HepG2 (cell line): ENCODE measurements at regions not wholly inside any gene's neighbourhood (a gene's known extent, or its start where the extent isn't known, plus 50 kb on each side); places are given as distances from the start of the nearest gene placed in this dataset.

Experiments
- ATAC-seq: fragments of 200-7000 bp; cut with Tn5 transposase; 3 replicates; pipeline ENCODE4 v1.9.1; 2020; ENCODE audit warnings: mild to moderate bottlenecking, moderate library complexity
- BruUV-seq: library from RNA; stranded (reverse); fragments of 400-500 nt; replicated peaks from 2 replicates; lab custom pipeline; 2021; lab: Mats Ljungman, UMichigan
- CTCF ChIA-PET: fragments of 300-600 bp; formaldehyde crosslinking; extraction: SDS; loops from one replicate; lab custom pipeline; 2021; ENCODE audit warnings: low total read pairs, inconsistent platforms, low intra/inter-chr PET ratio; lab: Yijun Ruan, JAX
- POLR2A ChIA-PET: fragments of 350-600 bp; sonication (Branson Sonifier 250); formaldehyde crosslinking; loops from one replicate; lab custom pipeline; 2020; ENCODE audit warnings: antibody characterized with exemption, inconsistent platforms; lab: Yijun Ruan, JAX
- DNase-seq: peaks from one replicate; pipeline ENCODE4 v3.0.0-alpha.2; 2015; ENCODE audit warnings: low spot score
- FAIRE-seq: peaks from 3 replicates; lab custom pipeline; 2011; peaks lifted over from hg19 to GRCh38; lab: Jason Lieb, UNC
- H2AFZ ChIP-seq: one replicate; pipeline ENCODE4 v1.6.1; 2011; ENCODE audit warnings: low read length, inconsistent platforms
- H3K27ac ChIP-seq: fragments of 300-600 bp; 3 replicates; pipeline ENCODE4 v1.8.0; 2011; ENCODE audit warnings: mixed run types, mild to moderate bottlenecking, mixed read lengths, low read length, inconsistent platforms; ENCODE audit not compliant: insufficient read depth; ENCODE audit errors: extremely low read length
- H3K27me3 ChIP-seq, 2 experiments: fragments of 200-600 bp in 1 of 2; 2 replicates in 1 of 2; 3 replicates in 1 of 2; pipeline versions ENCODE4 v1.6.0 to v1.8.0; 2011; ENCODE audit warnings: low read length in 2 of 2, mild to moderate bottlenecking in 2 of 2, moderate library complexity in 2 of 2, inconsistent platforms in 1 of 2; ENCODE audit not compliant: insufficient read depth in 2 of 2, control insufficient read depth in 1 of 2
- H3K36me3 ChIP-seq, 2 experiments: fragments of 200-600 bp in 1 of 2; replicated peaks in 1 of 2; 2 replicates in 1 of 2; 3 replicates in 1 of 2; pipeline versions ENCODE4 v1.5.1 to v1.8.0; 2011; ENCODE audit warnings: low read length in 2 of 2, inconsistent platforms in 1 of 2; ENCODE audit not compliant: insufficient read depth in 2 of 2, control insufficient read depth in 1 of 2
- H3K4me1 ChIP-seq: 2 replicates; pipeline ENCODE4 v1.5.1; 2012; ENCODE audit warnings: low read length, inconsistent platforms; ENCODE audit not compliant: insufficient read depth
- H3K4me2 ChIP-seq: 2 replicates; pipeline ENCODE4 v1.6.0; 2011; ENCODE audit warnings: low read depth, low read length, inconsistent platforms
- H3K4me3 ChIP-seq, 3 experiments: fragments of 200-600 bp in 1 of 3; sonication (generic), shearing (Covaris generic) in 1 of 3; replicated peaks in 1 of 3; 2 replicates each; pipeline ENCODE4 v1.5.1; 2011 to 2016; ENCODE audit warnings: low read length in 3 of 3, inconsistent platforms in 2 of 3, low read depth in 2 of 3, mild to moderate bottlenecking in 2 of 3, control low read depth in 1 of 3, mixed read lengths in 1 of 3; ENCODE audit not compliant: insufficient read depth in 1 of 3
- H3K79me2 ChIP-seq: one replicate; pipeline ENCODE4 v1.6.1; 2011; ENCODE audit warnings: low read length, inconsistent platforms; ENCODE audit not compliant: insufficient read depth
- H3K9ac ChIP-seq: 2 replicates; pipeline ENCODE4 v1.6.0; 2011; ENCODE audit warnings: mild to moderate bottlenecking, low read depth, low read length, inconsistent platforms; ENCODE audit not compliant: insufficient read depth
- H3K9me3 ChIP-seq: 2 replicates; pipeline ENCODE4 v1.5.1; 2012; ENCODE audit warnings: mild to moderate bottlenecking, low read length
- H4K20me1 ChIP-seq: 2 replicates; pipeline ENCODE4 v1.6.0; 2011; ENCODE audit warnings: inconsistent platforms, mild to moderate bottlenecking, low read length, moderate library complexity; ENCODE audit not compliant: insufficient read depth
- CSRNP1 ChIP-seq: sonication (generic); formaldehyde crosslinking; IDR thresholded peaks from 2 replicates; pipeline ENCODE4 v1.8.1; 2023; ENCODE audit warnings: mild to moderate bottlenecking, missing genetic modification reagents
- ERF ChIP-seq: IDR thresholded peaks from 2 replicates; pipeline ENCODE4 v1.6.1; 2018; ENCODE audit warnings: missing biosample characterization, missing genetic modification reagents
- RAD51 ChIP-seq: fragments of 450-650 bp; IDR thresholded peaks from 2 replicates; pipeline ENCODE4 v1.6.1; 2016; ENCODE audit warnings: borderline replicate concordance
- RFX3 ChIP-seq: IDR thresholded peaks from 2 replicates; pipeline ENCODE4 v1.6.1; 2016; ENCODE audit warnings: missing biosample characterization, missing genetic modification reagents
- USF2 ChIP-seq, 2 experiments: sonication (generic) in 1 of 2; formaldehyde crosslinking in 1 of 2; IDR thresholded peaks; 2 replicates each; pipeline versions ENCODE4 v1.5.1 to v1.6.1; 2011 to 2020; ENCODE audit warnings: borderline replicate concordance in 1 of 2, low read depth in 1 of 2, low read length in 1 of 2, mild to moderate bottlenecking in 1 of 2, missing genetic modification reagents in 1 of 2, moderate library complexity in 1 of 2
- WGBS: methylation state at CpG from one replicate; pipeline ENCODE4 v1.1.6; 2017; ENCODE audit warnings: low lambda C conversion rate; 5-methylcytosine and 5-hydroxymethylcytosine counted together
- in situ Hi-C: cut with HindIII; loops from 2 replicates; pipeline ENCODE4 v1.10.0; 2017; ENCODE audit warnings: low pct_unique_long_range_greater_than_20kb; ENCODE audit not compliant: extremely low pct_ligation_motif_present
- intact Hi-C: fragments of 100-400 bp; cut with micrococcal nuclease; formaldehyde crosslinking; loops from one replicate; pipeline ENCODE4 v1.10.0; 2022; ENCODE audit not compliant: unreplicated experiment

- TF ChIP-seq CSRNP1 (CRISPR knock-in tag): no peak
Measured at GRCh38 chr12:113742801-113743200, 223.3 kb downstream of the RBM19 start (continued).

GRCh38 chr12:113740699-113741098 lies 225.4 kb downstream of the RBM19 start:
- BruUV-seq: no TSS peak
- peaks cover 7% of the 10 kb centered on the region; the same call in 1 of the 2 replicates for H3K4me1 ChIP-seq
- no peak for DNase-seq
- no peak overlapping the region for H3K27ac ChIP-seq
- no peaks in the 10 kb centered on the region for H3K79me2 ChIP-seq
- CTCF ChIA-PET: no interaction called here
- TF ChIP-seq RFX3 (CRISPR knock-in tag): no peak
- TF ChIP-seq USF2 (IDR thresholded peaks at IDR 0.05; ENCODE audit: low read depth, low read length): peak; percentile 36; the same call in 1 of the 2 replicates
- TF ChIP-seq USF2 (CRISPR knock-in tag; IDR thresholded peaks at IDR 0.05; ENCODE audit: borderline replicate concordance): no peak
- no peak for TF ChIP-seq ERF
- 0 out of 2 replicates have a peak, but pooled peaks have one; percentile 17 for TF ChIP-seq RAD51
- TF ChIP-seq, all 625 proteins: peak for 2
- Histone ChIP-seq H3K27me3 (no peaks in the 10 kb centered on the region), H3K9ac (no peak overlapping the region), H3K4me3 (no peak overlapping the region), H3K4me2 (no peak overlapping the region), H4K20me1 (no peaks in the 10 kb centered on the region), H3K9me3 (no peaks in the 10 kb centered on the region), H3K36me3 (no peaks in the 10 kb centered on the region), H2AFZ (no peak overlapping the region)
- in situ Hi-C loops: no loop called here
- 0% methylated on average over 1 of the region's 1 CpG for WGBS
- FAIRE-seq: no peak
- POLR2A ChIA-PET: no interaction called here
- ATAC-seq: no peak
- intact Hi-C loops: no loop called here
